Mammary epithelial cell (primary cell): ENCODE measurements at regions not wholly inside any gene's neighbourhood (a gene's known extent, or its start where the extent isn't known, plus 50 kb on each side); places are given as distances from the start of the nearest gene placed in this dataset.

ENCODE experiments used
- CTCF ChIP-seq, 2 donors: IDR thresholded peaks in 1 of 2; conservative IDR thresholded peaks in 1 of 2; 2 replicates each; pipeline ENCODE4 v1.5.1; 2011 to 2012; ENCODE audit warnings: inconsistent platforms in 2 of 2, low read length in 2 of 2, mild to moderate bottlenecking in 2 of 2, control low read depth in 1 of 2, low read depth in 1 of 2; ENCODE audit not compliant: insufficient read depth in 1 of 2; ENCODE audit errors: extremely low read depth in 1 of 2
- EZH2 ChIP-seq: IDR thresholded peaks from 2 replicates; pipeline ENCODE4 v1.6.1; 2012; ENCODE audit warnings: low read length, inconsistent platforms, borderline replicate concordance

- TF ChIP-seq CTCF (conservative IDR thresholded peaks at IDR 0.05 in 1 of 2, IDR thresholded peaks at IDR 0.05 in 1 of 2; ENCODE audit: extremely low read depth in 1 of 2, insufficient read depth in 1 of 2, low read depth in 1 of 2, low read length in 2 of 2): no peak
- TF ChIP-seq EZH2: no peak
Measured at GRCh38 chr2:8477552-8478470, 204.0 kb upstream of the ID2 start.
